HG03575 (cell line): ENCODE measurements at regions not wholly inside any gene's neighbourhood (a gene's known extent, or its start where the extent isn't known, plus 50 kb on each side); places are given as distances from the start of the nearest gene placed in this dataset.
"Not testable (repeated sequence)": the region's sequence is repeated elsewhere in the genome, so short reads cannot be mapped to it uniquely, and the experiment has no call there.

ENCODE experiments used
- ATAC-seq: cut with Tn5 transposase; IDR thresholded peaks from one replicate; pipeline ENCODE4 v1.9.1; 2021; ENCODE audit not compliant: unreplicated experiment, insufficient number of reproducible peaks, low FRiP score; ENCODE audit errors: extremely low read depth

DNA sequence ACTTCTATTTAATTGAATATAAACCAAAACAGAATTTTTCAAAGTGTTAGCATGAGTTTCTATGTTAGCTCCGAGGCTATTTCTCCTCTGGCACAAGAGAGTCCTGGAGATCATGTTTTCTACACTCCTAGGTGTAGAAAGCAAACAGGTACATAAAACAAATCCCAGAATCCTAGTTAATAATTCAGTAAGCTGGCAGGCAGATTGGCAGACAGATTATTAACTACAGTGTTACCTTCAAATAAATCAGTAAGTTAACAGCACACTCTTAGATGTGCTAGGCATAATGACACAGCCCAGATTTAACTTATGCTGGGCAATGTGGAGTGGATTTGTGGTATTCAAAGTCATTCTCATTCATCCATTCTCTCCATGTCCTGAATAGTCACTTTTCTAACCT, 282.8 kb upstream of the RPS23 start:
- ATAC-seq, result no peak

GRCh38 chr5:82560561-82560960, 282.4 kb upstream of the RPS23 start:
- ATAC-seq, result no peak

DNA sequence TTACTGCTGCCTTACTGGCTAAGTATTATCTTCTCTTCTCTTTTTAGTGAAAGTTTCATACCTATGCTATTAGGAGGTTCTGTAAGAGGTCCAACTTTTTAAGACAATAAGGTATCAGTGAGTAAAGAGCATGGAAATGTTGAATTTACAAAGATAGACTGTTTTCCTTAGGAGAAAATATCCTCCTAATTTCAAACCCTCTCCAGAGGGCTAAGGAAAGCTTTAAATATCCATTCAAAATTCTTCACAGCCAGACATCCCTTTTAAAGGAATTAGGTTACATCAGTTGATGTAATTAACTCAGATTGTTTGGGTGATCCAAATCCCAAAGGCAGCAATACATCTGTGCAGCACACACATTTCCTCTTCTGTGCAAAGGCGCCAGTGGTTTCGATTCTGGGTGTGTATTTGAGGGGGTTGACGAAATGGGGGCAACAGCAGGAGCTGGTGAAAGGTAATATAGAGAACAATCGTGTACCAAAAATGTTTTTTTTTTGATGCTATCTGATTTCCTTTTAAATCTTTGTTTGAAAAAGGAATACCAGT, 273.8 kb upstream of the RPS23 start:
- ATAC-seq, result no peak

GRCh38 chr5:82551192-82551591, 273.0 kb upstream of the RPS23 start:
- ATAC-seq, result no peak

DNA sequence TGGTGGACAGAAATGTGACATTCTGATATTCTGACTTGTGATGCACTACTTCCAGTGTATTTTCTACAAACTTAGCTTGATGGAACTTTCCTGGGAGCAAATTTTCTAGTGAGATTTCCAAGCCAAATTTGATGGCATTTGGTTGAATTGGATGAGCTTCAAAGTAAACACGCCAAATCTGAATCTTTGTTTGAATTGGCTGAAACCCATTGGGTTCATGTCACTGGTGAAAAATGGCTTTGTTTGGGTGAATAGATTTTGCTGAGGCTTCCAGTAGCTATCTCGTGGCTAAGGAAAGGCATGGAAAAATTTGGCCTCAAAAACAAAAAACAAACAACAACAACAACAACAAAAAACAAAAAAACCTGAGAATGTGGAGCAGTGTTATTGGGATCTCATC, 271.1 kb upstream of the RPS23 start:
- ATAC-seq, result no peak

GRCh38 chr5:82544004-82544403, 265.9 kb upstream of the RPS23 start:
- ATAC-seq, result no peak

GRCh38 chr5:82540301-82540700, 262.1 kb upstream of the RPS23 start:
- ATAC-seq, result no peak

- ATAC-seq, result no peak
These were observed 260.3 kb upstream of the RPS23 start for GRCh38 chr5:82538339-82539034.

DNA sequence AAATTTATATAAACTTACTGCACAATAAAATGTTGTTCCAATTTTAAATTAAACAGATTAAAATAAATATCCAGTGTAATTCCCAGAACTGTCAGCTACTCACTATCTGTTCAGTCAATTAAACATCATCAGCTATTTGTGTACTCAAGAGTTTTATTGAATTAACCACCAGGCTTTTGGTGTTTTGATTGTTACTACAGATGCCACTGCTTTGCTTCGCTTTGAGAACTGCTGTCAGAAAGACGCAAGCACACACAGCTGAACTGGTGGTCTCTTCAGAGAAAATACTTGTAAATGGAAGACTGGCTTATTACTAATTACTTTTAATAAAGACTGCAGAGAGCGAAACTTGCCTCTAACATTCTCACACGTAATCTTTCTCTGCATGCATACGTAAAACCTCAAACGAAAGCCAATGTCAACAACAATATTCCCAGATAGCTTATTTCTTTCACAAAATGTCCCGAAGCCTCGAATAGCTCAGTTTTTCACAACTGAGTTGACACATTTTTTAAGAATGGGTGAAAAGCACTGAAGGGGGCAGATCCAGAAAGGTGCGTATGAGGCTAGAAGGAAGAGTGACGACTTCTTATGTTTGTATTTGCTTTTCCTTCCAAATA, 259.6 kb upstream of the RPS23 start:
- no peak for ATAC-seq

DNA sequence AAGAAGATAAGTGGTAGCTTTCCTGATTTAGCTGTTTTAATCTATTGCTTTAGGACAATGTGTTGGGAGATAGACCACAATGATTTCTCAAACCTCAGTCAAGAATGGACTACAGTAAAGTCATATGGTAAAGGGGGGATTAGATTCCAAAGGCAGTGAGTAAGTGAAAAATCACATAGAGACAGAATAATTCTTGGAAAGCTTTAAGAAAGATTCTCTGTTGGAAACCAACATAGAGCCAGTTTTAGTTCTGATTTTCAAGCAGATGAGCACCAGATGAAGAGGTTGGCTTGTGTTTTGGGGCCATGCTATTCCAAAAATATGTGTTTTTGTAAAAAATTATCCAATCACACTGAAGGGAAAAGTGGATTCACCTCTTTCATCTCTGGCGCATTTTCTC, 256.8 kb upstream of the RPS23 start:
- ATAC-seq, result no peak

DNA sequence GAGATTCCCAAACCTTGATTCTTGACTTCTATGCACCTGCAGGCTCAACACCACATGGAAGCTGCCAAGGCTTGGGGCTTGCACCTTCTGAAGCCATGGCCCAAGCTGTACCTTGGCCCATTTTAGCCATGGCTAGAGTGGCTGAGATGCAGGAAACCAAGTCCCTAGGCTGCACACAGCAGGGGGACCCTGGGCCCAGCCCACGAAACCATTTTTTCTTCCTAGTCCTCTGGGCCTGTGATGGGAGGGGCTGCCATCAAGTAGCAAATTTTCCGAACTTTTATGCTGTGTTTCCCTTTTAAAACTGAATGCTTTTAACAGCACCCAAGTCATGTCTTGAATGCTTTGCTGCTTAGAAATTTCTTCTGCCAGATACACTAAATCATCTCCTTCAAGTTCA, 253.9 kb upstream of the RPS23 start:
- ATAC-seq, result not testable (repeated sequence)

- ATAC-seq, result no peak
These were observed 248.4 kb upstream of the RPS23 start for GRCh38 chr5:82526540-82526939.

- ATAC-seq, result no peak
These were observed 247.5 kb upstream of the RPS23 start for GRCh38 chr5:82525626-82526025.

- ATAC-seq, result no peak
These were observed 245.5 kb upstream of the RPS23 start for GRCh38 chr5:82523633-82524032.

DNA sequence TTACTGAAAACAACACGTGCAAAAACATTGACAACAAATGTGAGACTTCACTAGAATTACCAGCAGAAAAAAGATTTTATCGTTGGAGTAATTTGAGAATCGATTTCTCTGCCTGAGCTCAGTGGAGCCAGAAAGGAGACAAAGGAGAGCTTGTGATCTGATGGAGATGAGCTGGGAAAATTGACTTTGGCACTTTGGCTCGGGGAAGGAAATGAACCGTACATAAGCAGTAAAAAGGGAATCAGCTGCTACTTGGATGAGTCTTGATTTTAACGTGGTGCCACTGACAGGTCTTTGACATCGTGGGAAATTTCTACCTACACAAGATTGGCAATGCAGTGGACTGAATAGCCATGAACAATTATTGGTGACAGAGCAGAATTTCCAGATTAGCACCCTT, 244.7 kb upstream of the RPS23 start:
- ATAC-seq, result no peak

- no peak for ATAC-seq
These were observed 243.4 kb upstream of the RPS23 start for GRCh38 chr5:82521431-82522051.

DNA sequence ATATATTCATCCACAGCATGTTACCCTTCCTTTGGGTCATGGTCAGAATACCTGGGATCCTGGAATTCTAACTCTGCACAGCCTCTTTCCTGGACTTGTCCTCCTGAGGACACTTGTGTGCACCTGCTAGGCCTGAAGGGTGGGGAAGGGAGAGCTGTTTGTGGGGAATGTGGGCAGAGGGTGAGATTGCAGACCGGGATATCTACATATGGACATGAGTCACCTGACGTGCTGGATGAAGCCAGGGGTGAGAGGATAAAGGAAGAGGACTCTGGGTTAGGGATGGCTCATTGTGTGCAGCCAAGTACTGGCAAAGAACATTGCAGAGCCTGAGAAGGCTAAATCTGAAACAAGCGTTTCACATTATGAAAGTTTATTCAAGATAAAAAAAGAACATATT, 241.4 kb upstream of the RPS23 start:
- no peak for ATAC-seq

DNA sequence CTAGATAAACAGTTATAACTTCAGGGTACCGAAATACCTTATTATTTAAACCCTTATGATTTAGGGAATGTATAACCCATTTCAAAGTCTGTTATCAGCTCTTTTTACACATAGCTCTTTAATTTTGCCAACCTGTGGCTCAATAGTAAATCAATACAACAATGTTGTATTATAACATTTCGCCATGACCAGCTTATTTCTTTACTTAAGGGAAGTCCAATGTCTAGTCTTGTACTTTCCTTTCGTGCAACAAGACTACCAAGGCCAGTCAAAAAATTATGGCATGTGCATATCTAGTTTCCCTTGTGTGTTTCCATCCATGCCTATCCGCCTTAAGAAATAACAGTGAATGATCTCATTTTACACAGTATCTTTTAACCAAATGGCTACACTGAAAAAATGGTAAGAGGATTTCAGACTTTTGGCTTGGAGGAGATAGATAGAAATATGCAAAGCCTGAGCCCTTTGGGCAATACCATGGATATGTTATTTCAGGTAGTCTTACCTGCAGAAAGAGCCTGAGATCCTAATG, 239.5 kb upstream of the RPS23 start:
- no peak for ATAC-seq

DNA sequence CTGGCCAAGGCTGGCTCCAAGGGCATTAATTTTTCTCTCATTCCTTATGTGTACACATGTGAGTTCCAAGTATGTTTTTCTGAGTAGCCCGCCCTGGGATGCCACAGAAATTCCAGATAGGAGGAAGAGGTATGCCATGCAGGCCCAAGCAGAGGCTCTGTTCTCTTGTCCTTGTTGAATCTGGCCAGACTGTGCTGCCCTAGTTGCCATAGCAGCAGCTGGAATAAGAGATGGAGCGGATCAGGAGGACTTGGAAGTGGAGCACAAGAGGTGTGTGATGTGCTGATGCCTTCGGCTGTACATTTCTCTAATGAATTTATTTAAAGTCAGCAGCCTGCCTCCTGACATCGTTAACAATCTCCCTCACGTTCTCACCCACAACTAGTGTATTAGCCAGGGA, 235.6 kb upstream of the RPS23 start:
- ATAC-seq, result no peak

- no peak for ATAC-seq
These were observed 233.9 kb upstream of the RPS23 start for GRCh38 chr5:82512025-82512424.
